ENCODE measurements at regions not wholly inside any gene's neighbourhood (a gene's known extent, or its start where the extent isn't known, plus 50 kb on each side); places are given as distances from the start of the nearest gene placed in this dataset.
"Not testable (repeated sequence)": the region's sequence is repeated elsewhere in the genome, so short reads cannot be mapped to it uniquely, and the experiment has no call there.

GRCh38 chr6:155762649-155763048 lies 307.0 kb upstream of the NOX3 start:
- ATAC-seq = no peak
- peaks cover 0 to 2% (median 0%) of the 10 kb centered on the region in 3 donors for H3K9me3 ChIP-seq
- TF ChIP-seq POLR2A (IDR thresholded peaks at IDR 0.05) = no peak
- TF ChIP-seq, protein P1, sequence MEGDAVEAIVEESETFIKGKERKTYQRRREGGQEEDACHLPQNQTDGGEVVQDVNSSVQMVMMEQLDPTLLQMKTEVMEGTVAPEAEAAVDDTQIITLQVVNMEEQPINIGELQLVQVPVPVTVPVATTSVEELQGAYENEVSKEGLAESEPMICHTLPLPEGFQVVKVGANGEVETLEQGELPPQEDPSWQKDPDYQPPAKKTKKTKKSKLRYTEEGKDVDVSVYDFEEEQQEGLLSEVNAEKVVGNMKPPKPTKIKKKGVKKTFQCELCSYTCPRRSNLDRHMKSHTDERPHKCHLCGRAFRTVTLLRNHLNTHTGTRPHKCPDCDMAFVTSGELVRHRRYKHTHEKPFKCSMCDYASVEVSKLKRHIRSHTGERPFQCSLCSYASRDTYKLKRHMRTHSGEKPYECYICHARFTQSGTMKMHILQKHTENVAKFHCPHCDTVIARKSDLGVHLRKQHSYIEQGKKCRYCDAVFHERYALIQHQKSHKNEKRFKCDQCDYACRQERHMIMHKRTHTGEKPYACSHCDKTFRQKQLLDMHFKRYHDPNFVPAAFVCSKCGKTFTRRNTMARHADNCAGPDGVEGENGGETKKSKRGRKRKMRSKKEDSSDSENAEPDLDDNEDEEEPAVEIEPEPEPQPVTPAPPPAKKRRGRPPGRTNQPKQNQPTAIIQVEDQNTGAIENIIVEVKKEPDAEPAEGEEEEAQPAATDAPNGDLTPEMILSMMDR (IDR thresholded peaks at IDR 0.05) = no peak
- H3K27ac ChIP-seq = no peak overlapping the region
- H3K36me3 ChIP-seq (replicated peaks in 1 of 2; ENCODE audit: insufficient read depth in 1 of 2, low read depth in 2 of 2) = no peaks in the 10 kb centered on the region
- H3K4me3 ChIP-seq = no peak overlapping the region
- H3K27me3 ChIP-seq = no peaks in the 10 kb centered on the region
- H3K4me1 ChIP-seq = no peaks in the 10 kb centered on the region
- no peak for DNase-seq
- WGBS, 2 donors = 79 to 88% methylated on average over 3 of the region's 3 CpGs
- intact Hi-C loops (cut with DNase I) = no loop called here

DNA sequence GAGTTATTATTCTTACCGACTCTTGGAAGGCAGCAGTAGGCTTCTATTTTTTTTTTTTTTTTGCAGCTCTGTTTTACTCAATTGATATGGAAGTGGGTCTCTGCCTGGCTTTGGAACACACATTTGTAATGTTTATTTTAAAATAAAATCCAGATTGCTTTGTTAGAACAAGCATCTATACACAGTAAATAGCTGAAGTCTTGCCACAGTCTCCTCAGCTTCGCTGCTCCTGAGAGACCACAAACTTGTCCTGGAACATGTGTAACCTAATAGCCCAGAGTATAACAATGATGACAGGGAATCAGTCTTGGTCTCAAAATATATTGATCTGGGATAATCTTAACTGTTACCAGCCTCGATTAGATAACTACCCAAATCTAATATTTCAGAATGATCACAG lies 299.8 kb upstream of the NOX3 start:
- DNase-seq (no peak), ATAC-seq (no peak)
- H3K36me3 ChIP-seq (replicated peaks in 1 of 2; ENCODE audit: insufficient read depth in 1 of 2, low read depth in 2 of 2) = no peaks in the 10 kb centered on the region
- H3K4me1 ChIP-seq = no peaks in the 10 kb centered on the region
- WGBS, 2 donors = 20 to 28% methylated on average over 3 of the region's 3 CpGs
- intact Hi-C loops (cut with DNase I) = no loop called here
- no peak overlapping the region for H3K4me3 ChIP-seq
- no peaks in the 10 kb centered on the region for H3K27me3 ChIP-seq
- TF ChIP-seq POLR2A (IDR thresholded peaks at IDR 0.05) = no peak
- TF ChIP-seq, protein P1 (IDR thresholded peaks at IDR 0.05) = no peak
- H3K9me3 ChIP-seq = peaks cover 0 to 5% (median 2%) of the 10 kb centered on the region in 3 donors
- no peak overlapping the region for H3K27ac ChIP-seq

- DNase-seq; H3K27ac ChIP-seq; intact Hi-C loops (cut with DNase I); H3K4me3 ChIP-seq; H3K4me1 ChIP-seq; H3K27me3 ChIP-seq; H3K36me3 ChIP-seq (replicated peaks in 1 of 2; ENCODE audit: insufficient read depth in 1 of 2, low read depth in 2 of 2); ATAC-seq; H3K9me3 ChIP-seq: not testable (repeated sequence)
- WGBS, 2 donors = 40% methylated on average over 1 to 3 of the region's 3 CpGs
Measured at GRCh38 chr6:155748778-155749177, 293.1 kb upstream of the NOX3 start.

GRCh38 chr6:155747491-155747890 lies 291.9 kb upstream of the NOX3 start:
- WGBS, 2 donors = 33 to 36% methylated on average over 3 of the region's 3 CpGs
- intact Hi-C loops (cut with DNase I) = no loop called here
- ATAC-seq (no peak), DNase-seq (no peak)
- Histone ChIP-seq H3K27ac (no peak overlapping the region), H3K4me3 (no peak overlapping the region), H3K9me3 (peaks cover 0 to 2% (median 0%) of the 10 kb centered on the region in 3 donors), H3K27me3 (no peaks in the 10 kb centered on the region), H3K36me3 (replicated peaks in 1 of 2; ENCODE audit: insufficient read depth in 1 of 2, low read depth in 2 of 2) (no peaks in the 10 kb centered on the region), H3K4me1 (no peaks in the 10 kb centered on the region)
- no peak for TF ChIP-seq POLR2A (IDR thresholded peaks at IDR 0.05)
- TF ChIP-seq, protein P1 (IDR thresholded peaks at IDR 0.05) = no peak

- Histone ChIP-seq H3K36me3 (replicated peaks in 1 of 2; ENCODE audit: insufficient read depth in 1 of 2, low read depth in 2 of 2) (no peaks in the 10 kb centered on the region), H3K9me3 (no peaks in the 10 kb centered on the region), H3K4me1 (no peaks in the 10 kb centered on the region), H3K4me3 (no peak overlapping the region), H3K27me3 (no peaks in the 10 kb centered on the region), H3K27ac (no peak overlapping the region)
- WGBS, 2 donors = 68 to 73% methylated on average over 1 of the region's 1 CpG
- intact Hi-C loops (cut with DNase I) = no loop called here
- TF ChIP-seq POLR2A (IDR thresholded peaks at IDR 0.05) = no peak
- TF ChIP-seq, protein P1 (IDR thresholded peaks at IDR 0.05) = no peak
- ATAC-seq = no peak
- no peak for DNase-seq
Measured at GRCh38 chr6:155740781-155741399, 285.3 kb upstream of the NOX3 start.

Measured in body of pancreas (tissue), 4 donors.